Activated T-helper 2 cell treated with anti-CD3 and anti-CD28 coated beads, Interferon-gamma antibody, Interleukin-2, Interleukin-4, amounts not matched to agents 10 μg/mL and 5 μg/mL and 100 μg/mL, durations not matched to agents 14 hours and 24 hours and 36 hours (primary cell): ENCODE measurements at regions not wholly inside any gene's neighbourhood (a gene's known extent, or its start where the extent isn't known, plus 50 kb on each side); places are given as distances from the start of the nearest gene placed in this dataset.
"Not testable (repeated sequence)": the region's sequence is repeated elsewhere in the genome, so short reads cannot be mapped to it uniquely, and the experiment has no call there.

Source experiments
- DNase-seq: peaks from one replicate; pipeline ENCODE4 v3.0.0; 2021; ENCODE audit warnings: low spot score
- H3K27ac Mint-ChIP-seq: one replicate; pipeline ENCODE4 v1.8.0; 2021; ENCODE audit warnings: mixed read lengths
- H3K27me3 Mint-ChIP-seq: one replicate; pipeline ENCODE4 v1.8.0; 2021; ENCODE audit warnings: low read depth, mixed read lengths
- H3K36me3 Mint-ChIP-seq: one replicate; pipeline ENCODE4 v1.8.0; 2021; ENCODE audit warnings: low read depth, mixed read lengths
- H3K4me1 Mint-ChIP-seq: one replicate; pipeline ENCODE4 v1.8.0; 2021; ENCODE audit warnings: low read depth, mixed read lengths
- H3K4me3 Mint-ChIP-seq: one replicate; pipeline ENCODE4 v1.8.0; 2021; ENCODE audit warnings: low read depth, mild to moderate bottlenecking, moderate library complexity, mixed read lengths
- H3K9me3 Mint-ChIP-seq: one replicate; pipeline ENCODE4 v1.8.0; 2021; ENCODE audit warnings: mixed read lengths
- intact Hi-C: fragments of 100-400 bp; cut with micrococcal nuclease; formaldehyde crosslinking; loops from one replicate; pipeline ENCODE4 v1.15.1; 2023

DNA sequence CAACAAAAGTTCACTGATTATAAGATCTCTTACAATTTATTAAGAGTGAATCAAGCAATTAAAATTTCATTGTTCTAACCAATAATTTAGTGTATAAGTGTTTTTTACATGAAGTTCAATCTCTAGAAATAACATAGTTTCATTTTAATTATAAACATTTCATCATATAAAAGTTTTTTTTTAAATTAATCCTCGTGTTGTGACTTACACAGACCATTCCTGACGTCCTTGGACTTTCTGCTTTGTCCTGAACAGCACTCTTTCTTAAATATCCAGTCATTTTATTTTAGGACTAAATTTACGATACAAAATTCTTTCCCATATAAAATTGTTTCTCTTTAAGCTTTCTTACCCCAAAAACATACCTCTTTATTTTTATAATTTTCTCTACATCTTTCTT, 841.7 kb upstream of the POU3F4 start:
- Mint-ChIP-seq H3K4me1 (no peaks in the 10 kb centered on the region), H3K27me3 (no peaks in the 10 kb centered on the region), H3K4me3 (no peak overlapping the region), H3K9me3 (no peaks in the 10 kb centered on the region), H3K27ac (no peak overlapping the region), H3K36me3 (no peaks in the 10 kb centered on the region)
- intact Hi-C loops, result no loop called here
- DNase-seq, result no peak

DNA sequence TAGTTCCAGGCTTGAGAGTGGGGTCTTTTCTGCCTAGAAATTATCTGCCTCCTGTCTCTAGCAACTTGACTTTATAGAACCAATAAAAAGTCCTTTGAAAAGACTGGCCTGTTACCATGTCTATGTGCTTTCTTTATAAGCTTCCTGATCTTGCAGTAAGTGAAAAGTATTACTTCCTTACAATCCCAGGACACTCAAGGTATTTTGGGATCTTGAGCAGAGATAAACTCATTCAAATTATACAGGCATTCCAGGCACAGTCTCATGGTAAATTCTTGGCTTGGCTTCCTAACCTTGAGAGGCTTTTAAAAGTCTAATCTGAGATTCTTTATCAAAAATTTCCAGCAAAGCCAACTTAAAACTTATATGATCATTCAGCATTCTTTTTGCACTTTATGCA, 833.0 kb upstream of the POU3F4 start:
- no peak for DNase-seq
- Mint-ChIP-seq H3K27ac (no peak overlapping the region), H3K4me1 (no peaks in the 10 kb centered on the region), H3K4me3 (no peak overlapping the region), H3K27me3 (no peaks in the 10 kb centered on the region), H3K36me3 (no peaks in the 10 kb centered on the region), H3K9me3 (no peaks in the 10 kb centered on the region)
- intact Hi-C loops, result no loop called here

DNA sequence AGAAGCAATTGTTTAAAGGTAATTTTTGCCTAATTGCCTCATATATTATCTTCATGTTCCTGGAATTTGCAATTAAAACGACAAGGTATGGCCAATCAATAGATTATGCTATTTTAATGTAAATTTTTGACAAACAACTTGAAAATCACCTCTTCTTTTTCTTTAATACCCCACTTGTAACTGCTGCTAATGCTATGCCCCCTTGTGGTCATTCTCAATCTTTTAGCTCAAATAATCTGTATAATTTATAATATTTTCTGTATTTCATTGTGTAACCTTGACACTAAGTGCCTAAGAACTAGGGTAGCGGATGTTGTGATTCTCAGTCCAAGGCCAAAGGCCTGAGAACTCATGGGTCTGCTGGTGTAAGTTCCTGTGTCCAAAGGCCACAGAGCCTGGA, 831.7 kb upstream of the POU3F4 start:
- no peak for DNase-seq
- Mint-ChIP-seq H3K4me3 (no peak overlapping the region), H3K9me3 (no peaks in the 10 kb centered on the region), H3K27me3 (no peaks in the 10 kb centered on the region), H3K4me1 (no peaks in the 10 kb centered on the region), H3K36me3 (no peaks in the 10 kb centered on the region), H3K27ac (no peak overlapping the region)
- intact Hi-C loops, result no loop called here

DNA sequence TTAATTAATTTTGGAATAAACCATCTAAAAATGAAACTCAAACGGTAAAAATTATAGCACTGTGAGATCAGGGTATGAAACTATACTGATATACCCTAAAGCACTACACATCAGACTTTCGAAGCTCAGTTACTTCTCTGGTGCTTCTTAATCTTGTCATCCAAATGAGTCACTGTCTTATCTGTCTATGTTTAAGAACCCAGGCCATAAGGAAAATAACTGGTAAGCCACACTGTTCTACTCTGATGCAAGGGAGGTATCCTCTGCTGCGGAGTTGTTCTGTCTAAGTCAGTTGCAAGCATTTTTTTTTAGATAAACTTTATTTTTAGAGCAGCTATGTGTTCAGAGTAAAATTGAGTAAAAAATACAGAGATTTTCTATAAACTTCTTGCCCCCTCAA, 830.8 kb upstream of the POU3F4 start:
- H3K36me3 Mint-ChIP-seq, result no peaks in the 10 kb centered on the region
- H3K27ac Mint-ChIP-seq, result no peak overlapping the region
- intact Hi-C loops, result no loop called here
- H3K4me3 Mint-ChIP-seq, result no peak overlapping the region
- no peaks in the 10 kb centered on the region for H3K9me3 Mint-ChIP-seq
- no peaks in the 10 kb centered on the region for H3K4me1 Mint-ChIP-seq
- no peak for DNase-seq
- H3K27me3 Mint-ChIP-seq, result no peaks in the 10 kb centered on the region

DNA sequence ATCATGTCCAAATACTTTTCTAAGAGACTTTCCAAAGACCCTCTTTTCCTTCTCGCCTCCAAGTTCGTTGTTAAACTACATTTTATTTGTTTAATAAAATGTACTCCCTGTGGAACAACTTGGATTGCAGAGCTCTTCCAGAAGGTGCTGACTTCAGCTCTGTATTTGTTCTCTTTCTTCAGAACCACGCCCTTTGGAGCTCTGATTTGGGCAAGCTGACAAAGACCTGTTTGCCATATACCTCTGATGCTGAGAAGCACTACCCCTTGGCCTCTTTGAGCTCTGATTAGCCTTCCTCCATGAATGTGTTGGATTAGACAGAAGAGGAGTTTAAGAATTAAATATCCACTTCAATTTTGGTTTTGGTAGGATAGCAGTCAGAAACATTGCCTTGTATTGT, 815.1 kb upstream of the POU3F4 start:
- Mint-ChIP-seq H3K9me3 (peaks cover 8% of the 10 kb centered on the region), H3K36me3 (no peaks in the 10 kb centered on the region), H3K27ac (no peak overlapping the region), H3K4me3 (no peak overlapping the region), H3K4me1 (no peaks in the 10 kb centered on the region), H3K27me3 (no peaks in the 10 kb centered on the region)
- intact Hi-C loops, result no loop called here
- no peak for DNase-seq

DNA sequence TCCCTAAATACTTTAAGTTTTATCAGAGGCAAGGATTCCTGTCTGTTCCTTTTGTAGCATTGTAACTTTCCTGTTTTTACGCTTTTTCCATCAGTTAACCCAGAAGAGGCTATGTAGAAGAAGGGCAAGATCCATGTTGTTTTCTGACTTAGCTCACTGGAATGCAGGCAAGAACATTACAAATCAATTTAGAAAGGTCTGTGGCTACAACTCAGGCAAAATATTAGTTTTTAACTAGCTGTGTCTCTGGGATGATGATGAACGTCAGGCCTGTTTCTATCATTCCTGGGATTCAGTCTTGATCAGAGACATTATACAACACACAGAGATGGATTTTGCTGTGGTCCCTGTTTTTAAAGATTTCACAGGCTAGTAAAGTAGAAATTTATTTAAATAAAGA, 813.0 kb upstream of the POU3F4 start:
- Mint-ChIP-seq H3K4me3 (no peak overlapping the region), H3K36me3 (no peaks in the 10 kb centered on the region), H3K27ac (no peak overlapping the region), H3K27me3 (no peaks in the 10 kb centered on the region), H3K4me1 (no peaks in the 10 kb centered on the region), H3K9me3 (no peaks in the 10 kb centered on the region)
- no peak for DNase-seq
- intact Hi-C loops, result no loop called here

DNA sequence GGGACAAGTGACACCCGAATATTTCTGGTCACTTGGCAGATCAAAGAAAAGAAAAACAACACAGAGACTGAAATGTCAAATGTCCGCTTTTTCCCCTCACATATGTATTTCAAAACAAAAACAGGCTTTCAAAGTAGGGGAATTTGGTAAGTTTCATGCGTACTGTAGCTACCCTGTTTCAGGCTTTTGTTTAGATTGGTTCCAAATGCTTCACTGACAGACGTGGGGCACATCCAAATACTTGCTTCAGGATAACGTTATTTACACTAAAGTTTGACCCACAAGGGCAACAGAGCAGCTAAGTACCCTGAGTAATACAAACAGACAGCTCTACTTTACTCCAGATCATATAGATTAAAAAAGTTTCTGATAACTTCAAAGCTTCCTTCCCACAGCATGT, 804.5 kb upstream of the POU3F4 start:
- no peaks in the 10 kb centered on the region for H3K4me1 Mint-ChIP-seq
- no peak for DNase-seq
- no peaks in the 10 kb centered on the region for H3K36me3 Mint-ChIP-seq
- intact Hi-C loops, result no loop called here
- no peaks in the 10 kb centered on the region for H3K27me3 Mint-ChIP-seq
- no peak overlapping the region for H3K27ac Mint-ChIP-seq
- H3K9me3 Mint-ChIP-seq, result no peaks in the 10 kb centered on the region
- no peak overlapping the region for H3K4me3 Mint-ChIP-seq

DNA sequence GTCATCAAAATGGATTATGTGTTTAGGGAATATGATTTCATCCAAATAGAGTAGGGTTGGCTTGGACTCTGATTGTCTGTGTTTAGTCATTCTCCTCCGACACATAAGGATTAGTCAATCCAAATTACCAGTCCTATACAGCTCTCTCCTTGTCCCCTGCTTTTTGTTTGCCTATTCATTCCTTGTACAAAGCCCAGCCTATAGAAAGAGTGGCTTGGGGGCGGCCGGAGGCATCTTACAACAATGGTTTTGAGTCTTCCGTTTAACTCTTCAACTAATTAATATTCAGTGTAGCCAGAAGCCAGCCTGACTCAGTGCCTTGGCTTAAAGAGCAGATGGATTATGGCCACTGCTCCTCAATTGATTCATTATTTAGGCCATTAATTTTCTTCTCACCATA, 796.6 kb upstream of the POU3F4 start:
- Mint-ChIP-seq H3K36me3 (no peaks in the 10 kb centered on the region), H3K4me3 (no peak overlapping the region), H3K4me1 (no peaks in the 10 kb centered on the region), H3K27me3 (no peaks in the 10 kb centered on the region), H3K27ac (no peak overlapping the region), H3K9me3 (no peaks in the 10 kb centered on the region)
- intact Hi-C loops, result no loop called here
- no peak for DNase-seq

DNA sequence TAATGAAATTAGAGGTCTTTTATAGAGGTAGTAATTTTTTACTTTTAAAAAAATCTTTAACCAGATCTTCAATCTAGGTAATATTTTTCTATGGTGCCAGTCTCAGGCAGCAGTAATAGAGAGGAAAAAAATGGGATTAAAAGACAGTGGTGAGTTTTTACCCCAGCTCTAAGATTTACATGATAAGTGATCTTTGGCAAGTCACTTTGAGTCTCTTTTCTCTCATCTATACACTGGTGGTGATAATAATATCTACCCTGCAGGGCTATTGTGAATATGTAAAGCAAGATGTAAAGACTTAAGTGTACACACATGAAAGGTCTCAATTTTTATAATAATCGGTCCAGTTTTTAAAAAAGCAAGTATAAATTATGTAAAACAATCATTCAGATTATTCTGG, 786.2 kb upstream of the POU3F4 start:
- Mint-ChIP-seq H3K4me1 (no peaks in the 10 kb centered on the region), H3K4me3 (no peak overlapping the region), H3K27me3 (no peaks in the 10 kb centered on the region), H3K27ac (no peak overlapping the region), H3K9me3 (no peaks in the 10 kb centered on the region), H3K36me3 (no peaks in the 10 kb centered on the region)
- intact Hi-C loops, result no loop called here
- no peak for DNase-seq

DNA sequence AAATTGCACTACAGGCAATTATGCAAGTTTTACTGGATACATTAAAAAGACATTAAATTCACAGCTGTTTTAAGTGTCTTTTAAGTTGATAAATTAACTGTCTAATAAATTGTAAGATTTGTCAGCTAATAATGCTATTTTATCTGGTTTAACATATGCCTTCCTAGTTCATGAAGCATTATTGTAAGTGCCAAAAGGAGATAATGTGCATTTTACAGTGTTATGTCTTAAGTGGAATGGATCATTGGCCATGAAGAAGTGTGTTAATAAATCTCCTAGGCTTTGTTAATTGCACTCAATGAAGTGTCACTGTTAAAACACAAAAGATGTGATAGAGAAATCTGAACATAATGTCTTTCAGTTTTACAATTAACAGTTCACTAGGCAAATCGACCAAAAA, 784.3 kb upstream of the POU3F4 start:
- peaks cover 9% of the 10 kb centered on the region for H3K9me3 Mint-ChIP-seq
- DNase-seq, result no peak
- H3K27me3 Mint-ChIP-seq, result no peaks in the 10 kb centered on the region
- H3K4me3 Mint-ChIP-seq, result no peak overlapping the region
- no peaks in the 10 kb centered on the region for H3K4me1 Mint-ChIP-seq
- H3K36me3 Mint-ChIP-seq, result no peaks in the 10 kb centered on the region
- intact Hi-C loops, result no loop called here
- H3K27ac Mint-ChIP-seq, result no peak overlapping the region

DNA sequence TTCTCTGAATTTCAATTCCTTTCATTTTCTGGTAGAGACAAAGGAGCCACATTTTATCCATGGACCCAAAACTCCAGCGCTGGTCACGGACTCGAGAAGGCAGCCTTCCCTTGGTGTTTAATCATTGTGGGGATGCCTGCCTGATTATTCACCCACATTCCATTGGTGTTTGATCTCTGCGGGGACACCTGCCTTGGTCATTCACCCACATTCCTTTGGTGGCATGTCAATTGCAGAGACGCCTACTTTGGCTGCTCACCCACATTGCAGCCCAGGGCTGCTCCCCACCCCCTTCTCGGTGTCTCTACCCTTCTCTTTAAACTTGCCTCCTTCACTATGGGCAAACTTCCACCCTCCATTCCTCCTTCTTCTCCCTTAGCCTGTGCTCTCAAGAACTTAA, 780.7 kb upstream of the POU3F4 start:
- DNase-seq, intact Hi-C loops: not testable (repeated sequence)

DNA sequence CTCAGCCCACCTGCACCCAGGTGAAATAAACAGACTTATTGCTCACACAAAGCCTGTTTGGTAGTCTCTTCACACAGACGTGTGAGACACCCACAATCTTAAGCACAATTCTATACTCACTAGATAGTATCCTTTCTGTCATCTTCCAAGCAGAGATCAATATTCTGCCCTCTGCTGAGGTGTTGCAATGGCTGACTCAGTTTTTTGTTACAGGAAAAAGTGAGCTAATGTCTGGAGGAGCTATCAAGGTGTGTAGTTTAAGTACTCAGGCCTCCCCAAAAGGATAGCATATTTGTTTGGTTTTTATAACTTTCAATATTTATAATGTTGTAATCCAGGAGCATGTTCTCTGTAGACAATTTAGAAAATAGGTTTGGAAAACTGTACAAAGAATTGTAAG, 775.2 kb upstream of the POU3F4 start:
- no peak for DNase-seq
- H3K4me1 Mint-ChIP-seq, result no peaks in the 10 kb centered on the region
- no peaks in the 10 kb centered on the region for H3K36me3 Mint-ChIP-seq
- no peak overlapping the region for H3K27ac Mint-ChIP-seq
- no peaks in the 10 kb centered on the region for H3K27me3 Mint-ChIP-seq
- peaks cover 6% of the 10 kb centered on the region for H3K9me3 Mint-ChIP-seq
- no peak overlapping the region for H3K4me3 Mint-ChIP-seq
- intact Hi-C loops, result no loop called here

More for the DNA sequence above, 780.7 kb upstream of the POU3F4 start:
- not testable (repeated sequence) for H3K27ac Mint-ChIP-seq, H3K36me3 Mint-ChIP-seq, H3K27me3 Mint-ChIP-seq, H3K4me1 Mint-ChIP-seq, H3K4me3 Mint-ChIP-seq, H3K9me3 Mint-ChIP-seq

DNA sequence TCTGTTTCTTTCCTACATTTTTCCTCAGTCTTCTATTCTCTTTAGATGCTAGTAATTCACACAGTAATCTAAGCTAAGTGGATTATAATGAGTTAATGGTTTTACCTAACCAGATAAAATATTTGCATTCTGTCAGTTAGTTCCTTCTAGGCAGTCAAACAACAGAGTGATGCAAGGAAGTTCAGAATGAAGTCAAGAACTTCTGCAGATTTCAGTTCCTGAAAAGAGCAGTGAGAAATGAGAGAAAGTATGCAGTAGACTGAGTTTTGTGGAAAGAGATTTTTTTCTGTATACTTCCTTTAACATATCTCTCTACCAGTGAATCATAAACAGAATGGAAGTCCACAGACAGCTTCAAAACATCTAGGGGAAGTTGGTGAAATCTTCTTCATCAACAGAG, 774.0 kb upstream of the POU3F4 start:
- H3K27me3 Mint-ChIP-seq, result no peaks in the 10 kb centered on the region
- no peak overlapping the region for H3K4me3 Mint-ChIP-seq
- intact Hi-C loops, result no loop called here
- no peaks in the 10 kb centered on the region for H3K36me3 Mint-ChIP-seq
- DNase-seq, result no peak
- H3K4me1 Mint-ChIP-seq, result no peaks in the 10 kb centered on the region
- no peaks in the 10 kb centered on the region for H3K9me3 Mint-ChIP-seq
- H3K27ac Mint-ChIP-seq, result no peak overlapping the region

DNA sequence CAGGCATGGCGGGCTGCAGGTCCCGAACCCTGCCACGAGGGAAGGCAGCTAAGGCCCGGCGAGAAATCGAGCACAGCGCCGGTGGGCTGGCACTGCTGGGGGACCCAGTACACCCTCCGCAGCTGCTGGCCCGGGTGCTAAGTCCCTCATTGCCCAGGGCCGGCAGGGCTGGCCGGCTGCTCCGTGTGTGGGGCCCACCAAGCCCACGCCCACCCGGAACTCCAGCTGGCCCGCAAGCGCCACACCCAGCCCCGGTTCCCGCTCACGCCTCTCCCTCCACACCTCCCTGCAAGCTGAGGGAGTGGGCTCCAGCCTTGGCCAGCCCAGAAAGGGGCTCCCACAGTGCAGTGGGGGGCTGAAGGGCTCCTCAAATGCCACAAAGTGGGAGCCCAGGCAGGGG, 769.8 kb upstream of the POU3F4 start:
- H3K36me3 Mint-ChIP-seq, H3K27me3 Mint-ChIP-seq, H3K4me3 Mint-ChIP-seq, H3K27ac Mint-ChIP-seq, H3K4me1 Mint-ChIP-seq, intact Hi-C loops, H3K9me3 Mint-ChIP-seq, DNase-seq: not testable (repeated sequence)
